Hematopoietic multipotent progenitor cell (in vitro differentiated cells): ENCODE measurements at regions not wholly inside any gene's neighbourhood (a gene's known extent, or its start where the extent isn't known, plus 50 kb on each side); places are given as distances from the start of the nearest gene placed in this dataset.
"Not testable (repeated sequence)": the region's sequence is repeated elsewhere in the genome, so short reads cannot be mapped to it uniquely, and the experiment has no call there.

Experiments
- DNase-seq, 3 donors: peaks; one replicate each; pipeline ENCODE4 v3.0.0-alpha.2; 2011 to 2015; ENCODE audit warnings: low read depth in 2 of 3, low spot score in 2 of 3

- DNase-seq = not testable (repeated sequence)
Measured at GRCh38 chr6:154624727-154625126, 108.5 kb upstream of the SCAF8 start.

- DNase-seq = no peak
Measured at GRCh38 chr6:154625721-154626120, 107.5 kb upstream of the SCAF8 start.

- no peak for DNase-seq
Measured at GRCh38 chr6:154629127-154629526, 104.1 kb upstream of the SCAF8 start.

GRCh38 chr6:154632119-154632518 is 101.1 kb upstream of the SCAF8 start:
- no peak for DNase-seq

- DNase-seq = no peak
Measured at GRCh38 chr6:154637392-154637791, 95.8 kb upstream of the SCAF8 start.

- no peak for DNase-seq
Measured at GRCh38 chr6:154638369-154638768, 94.8 kb upstream of the SCAF8 start.

- not testable (repeated sequence) for DNase-seq
Measured at GRCh38 chr6:154639196-154639595, 94.0 kb upstream of the SCAF8 start.

- DNase-seq = no peak
Measured at GRCh38 chr6:154648188-154648887, 84.9 kb upstream of the SCAF8 start.

GRCh38 chr6:154648888-154649205 is 84.4 kb upstream of the SCAF8 start:
- DNase-seq = peak in 1 of 3 donors; percentile 44

- no peak for DNase-seq
Measured at GRCh38 chr6:154649721-154650120, 83.5 kb upstream of the SCAF8 start.

GRCh38 chr6:154650351-154650750 is 82.9 kb upstream of the SCAF8 start:
- DNase-seq = peak in 1 of 3 donors; percentile 49

GRCh38 chr6:154651656-154652055 is 81.6 kb upstream of the SCAF8 start:
- no peak for DNase-seq

GRCh38 chr6:154653385-154653784 is 79.8 kb upstream of the SCAF8 start:
- no peak for DNase-seq

- DNase-seq = peak in 1 of 3 donors; percentile 18
Measured at GRCh38 chr6:154653853-154654252, 79.4 kb upstream of the SCAF8 start.

GRCh38 chr6:154656660-154657059 is 76.6 kb upstream of the SCAF8 start:
- no peak for DNase-seq

GRCh38 chr6:154661768-154662167 is 71.4 kb upstream of the SCAF8 start:
- peak in 2 of 3 donors; percentile 55 to 76 for DNase-seq

- no peak for DNase-seq
Measured at GRCh38 chr6:154664287-154664686, 68.9 kb upstream of the SCAF8 start.

GRCh38 chr6:154668156-154668555 is 65.1 kb upstream of the SCAF8 start:
- DNase-seq = no peak

GRCh38 chr6:154672086-154672485 is 61.1 kb upstream of the SCAF8 start:
- no peak for DNase-seq

GRCh38 chr6:154673919-154674318 is 59.3 kb upstream of the SCAF8 start:
- no peak for DNase-seq

- DNase-seq = peak; percentile 82 to 98 (median 93)
Measured at GRCh38 chr6:154675602-154676088, 57.6 kb upstream of the SCAF8 start.

- no peak for DNase-seq
Measured at GRCh38 chr6:154682633-154683125, 50.5 kb upstream of the SCAF8 start.
